CD4-positive, alpha-beta T cell treated with Interleukin-2 at 100 ng/mL for 4 hours (primary cell): ENCODE measurements at regions not wholly inside any gene's neighbourhood (a gene's known extent, or its start where the extent isn't known, plus 50 kb on each side); places are given as distances from the start of the nearest gene placed in this dataset.
"Not testable (repeated sequence)": the region's sequence is repeated elsewhere in the genome, so short reads cannot be mapped to it uniquely, and the experiment has no call there.

Experiments used
- DNase-seq: peaks from one replicate; pipeline ENCODE4 v3.0.0-alpha.2; 2020; ENCODE audit warnings: low spot score

- no peak for DNase-seq
Observed at GRCh38 chr2:145591109-145591809, 1071.3 kb upstream of the ZEB2 start.

- no peak for DNase-seq
Observed at GRCh38 chr2:145587922-145588321, 1068.0 kb upstream of the ZEB2 start.

DNA sequence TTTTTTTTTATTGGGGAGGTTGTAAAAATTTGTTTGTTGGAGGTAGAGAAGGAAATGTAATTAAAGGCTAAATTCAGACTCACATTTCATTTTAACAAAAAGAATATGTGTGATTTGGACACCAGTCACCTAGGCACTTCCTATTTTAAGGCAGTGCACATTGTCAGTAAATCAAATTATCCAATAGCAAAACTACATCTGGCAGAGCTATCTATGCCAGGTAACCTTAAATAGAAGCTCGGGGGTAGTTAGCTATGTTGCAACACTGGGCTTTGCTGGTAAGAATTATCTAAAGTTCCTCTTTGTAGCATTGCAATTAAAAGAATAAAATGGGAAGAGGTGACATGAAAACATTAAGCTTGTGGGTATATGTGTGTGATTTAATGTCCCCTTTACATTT is 1064.4 kb upstream of the ZEB2 start:
- no peak for DNase-seq

GRCh38 chr2:145573608-145574007 is 1053.7 kb upstream of the ZEB2 start:
- DNase-seq: no peak

- DNase-seq: no peak
Observed at GRCh38 chr2:145572238-145572637, 1052.3 kb upstream of the ZEB2 start.

DNA sequence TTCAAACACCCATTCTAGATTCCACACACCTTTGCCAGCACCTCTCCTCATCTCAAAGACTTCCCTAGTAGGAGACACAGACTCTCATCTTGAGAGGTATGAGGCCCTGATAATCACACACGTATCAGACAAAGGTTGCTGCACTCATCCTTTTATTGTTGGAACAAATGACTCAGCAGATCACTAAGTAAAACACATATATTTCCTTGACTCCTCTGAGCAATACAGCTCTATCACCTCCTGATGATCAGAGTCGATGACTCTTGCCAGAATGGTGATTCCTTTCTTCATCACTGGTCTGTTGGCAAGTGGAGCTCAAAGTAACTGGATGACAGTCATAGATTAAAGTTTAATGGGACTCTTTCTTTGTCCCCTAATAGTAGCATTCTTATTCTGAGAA is 1049.2 kb upstream of the ZEB2 start:
- no peak for DNase-seq

DNA sequence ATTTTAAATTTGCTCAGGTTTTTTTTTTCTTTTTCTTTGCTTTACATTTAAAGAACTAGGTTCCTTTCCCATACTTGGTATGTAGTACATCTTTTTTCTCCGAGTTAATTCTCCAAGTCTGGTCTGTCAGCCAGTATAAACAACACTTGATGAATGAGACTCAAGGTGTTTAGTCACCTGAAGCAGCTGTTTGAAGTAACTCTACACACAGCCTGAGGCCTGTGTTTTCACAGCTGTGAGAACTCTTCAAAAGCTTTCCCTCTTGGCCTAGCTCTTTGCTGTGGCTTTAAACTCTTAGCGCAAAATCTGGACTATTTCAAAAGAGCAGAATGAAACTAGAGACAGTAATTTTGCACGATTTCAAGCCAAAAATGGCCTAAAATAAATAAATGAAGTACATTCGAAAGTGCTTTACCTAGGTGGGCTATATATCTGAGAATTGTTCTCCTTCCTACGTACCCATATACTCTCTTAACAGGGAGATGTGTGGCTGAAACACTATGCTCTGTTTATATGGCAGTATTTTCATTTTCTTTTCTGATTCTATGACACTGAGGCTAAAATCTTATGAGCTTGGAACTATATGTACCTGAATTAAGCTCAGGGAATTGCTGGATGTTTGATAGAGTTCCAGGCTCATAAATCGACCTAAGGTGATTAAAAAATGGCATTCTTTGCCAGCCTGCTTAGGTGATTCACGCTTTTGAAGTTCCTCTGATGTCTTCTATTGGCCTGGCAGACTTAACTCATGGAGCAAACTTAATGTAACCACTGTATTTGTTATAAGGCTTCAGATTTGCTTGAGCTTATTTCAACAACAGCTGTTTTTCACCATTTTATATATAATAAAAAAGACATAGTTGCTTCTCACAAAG is 1044.1 kb upstream of the ZEB2 start:
- no peak for DNase-seq

DNA sequence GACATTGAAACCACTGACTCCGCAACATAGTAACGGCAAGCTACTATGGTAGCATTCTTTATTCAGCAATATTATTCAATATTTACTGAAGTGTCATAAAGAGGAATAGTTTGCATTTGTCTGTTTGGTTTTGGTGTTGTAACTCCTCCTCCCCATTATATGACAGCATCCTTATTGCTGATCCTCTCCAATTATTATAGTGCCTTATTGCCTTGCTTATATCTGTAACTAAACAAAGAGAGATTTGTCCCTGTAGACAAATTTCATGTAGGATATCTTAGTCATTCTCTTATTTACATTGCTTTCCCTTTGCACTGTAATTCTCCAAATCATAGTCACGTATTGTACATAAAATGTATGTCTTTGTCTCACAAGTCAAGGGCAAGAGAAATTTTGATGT is 1041.2 kb upstream of the ZEB2 start:
- no peak for DNase-seq

DNA sequence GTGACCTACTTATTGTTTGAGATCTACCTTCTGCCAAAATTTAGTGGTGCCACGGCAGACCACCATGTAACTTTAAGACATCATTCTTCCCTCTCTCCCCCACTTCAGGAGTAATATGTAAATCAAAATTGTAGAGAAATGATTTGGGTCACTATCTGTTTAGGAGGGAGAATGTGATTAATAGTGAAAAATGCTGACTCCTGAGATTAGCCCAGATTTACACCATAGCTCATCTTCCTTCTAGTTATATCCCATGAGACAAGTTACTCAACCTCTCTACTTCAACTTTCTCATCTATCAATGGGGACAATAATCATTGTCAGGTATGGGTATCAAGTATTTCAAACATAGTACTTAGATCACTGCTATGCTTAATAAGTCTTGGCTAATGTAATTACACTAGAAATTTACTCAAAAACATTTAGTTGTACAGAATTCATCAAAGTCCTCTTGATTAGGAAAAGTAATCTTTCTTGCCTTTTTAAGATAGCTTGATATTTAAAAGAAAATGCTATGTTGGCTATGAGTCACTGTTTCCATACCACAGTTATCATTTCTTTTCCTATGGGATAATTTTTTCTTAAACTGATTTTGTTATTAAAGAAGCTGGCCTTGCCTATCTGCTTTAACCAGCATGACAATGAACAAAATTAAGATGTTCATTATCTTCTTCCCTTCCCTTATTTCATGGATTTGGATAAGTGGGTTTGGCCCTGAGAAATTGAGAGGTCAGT is 1038.9 kb upstream of the ZEB2 start:
- no peak for DNase-seq

DNA sequence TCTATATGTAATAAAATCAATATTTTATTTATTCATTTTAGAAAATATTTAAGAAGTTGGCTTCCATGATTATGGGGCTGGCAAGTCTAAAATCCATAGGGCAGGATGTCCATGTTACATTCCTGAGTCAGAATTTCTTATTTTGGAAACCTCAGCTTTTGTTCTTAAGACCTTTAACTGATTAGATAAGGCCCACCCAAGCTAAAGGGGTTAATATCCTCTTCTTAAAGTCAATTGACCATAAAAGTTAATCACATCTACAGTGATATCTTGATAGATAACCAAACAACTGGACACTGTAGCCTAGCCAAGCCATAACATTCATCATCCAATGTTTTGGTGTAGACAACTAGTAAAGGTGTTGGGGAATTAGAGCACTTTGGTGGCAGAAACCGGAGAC is 1035.4 kb upstream of the ZEB2 start:
- DNase-seq: no peak

- no peak for DNase-seq
Observed at GRCh38 chr2:145551686-145552085, 1031.8 kb upstream of the ZEB2 start.

DNA sequence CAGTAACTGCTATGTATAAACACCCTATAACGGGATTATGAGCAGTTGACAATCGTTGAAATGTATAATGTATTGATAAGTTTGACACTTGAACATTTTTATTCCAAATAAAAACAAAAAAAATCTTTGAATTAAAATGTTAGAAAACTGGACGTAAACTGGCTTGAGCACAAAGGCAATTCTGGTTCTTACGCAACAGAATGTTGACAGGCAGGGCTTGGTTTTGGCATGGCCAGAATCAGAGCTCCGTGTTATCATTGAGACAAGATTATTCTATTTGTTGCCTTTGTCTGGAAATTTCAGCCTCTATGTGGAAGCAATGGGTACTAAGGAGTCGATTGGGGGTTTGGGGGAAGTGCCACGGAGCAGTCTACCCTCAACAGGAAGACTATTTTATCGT is 1028.6 kb upstream of the ZEB2 start:
- DNase-seq: no peak

DNA sequence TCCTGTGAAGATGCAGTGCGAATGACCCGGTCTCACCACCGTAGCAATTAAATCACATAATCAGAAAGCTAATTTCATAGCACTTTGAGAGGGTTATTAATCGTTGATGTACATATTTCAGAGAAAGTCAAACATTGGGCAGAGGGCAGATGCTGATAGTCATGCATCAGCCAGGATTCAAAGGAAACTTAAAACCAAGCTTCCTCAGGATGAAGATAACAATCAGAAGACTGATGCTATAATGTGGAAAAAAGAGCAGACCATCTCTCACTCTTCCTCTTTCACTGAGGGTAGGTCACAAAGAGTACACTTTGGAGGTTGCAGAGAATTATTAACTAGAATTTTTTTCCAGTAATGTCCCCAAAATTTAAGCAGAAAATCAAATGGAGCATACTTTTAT is 1027.7 kb upstream of the ZEB2 start:
- no peak for DNase-seq

DNA sequence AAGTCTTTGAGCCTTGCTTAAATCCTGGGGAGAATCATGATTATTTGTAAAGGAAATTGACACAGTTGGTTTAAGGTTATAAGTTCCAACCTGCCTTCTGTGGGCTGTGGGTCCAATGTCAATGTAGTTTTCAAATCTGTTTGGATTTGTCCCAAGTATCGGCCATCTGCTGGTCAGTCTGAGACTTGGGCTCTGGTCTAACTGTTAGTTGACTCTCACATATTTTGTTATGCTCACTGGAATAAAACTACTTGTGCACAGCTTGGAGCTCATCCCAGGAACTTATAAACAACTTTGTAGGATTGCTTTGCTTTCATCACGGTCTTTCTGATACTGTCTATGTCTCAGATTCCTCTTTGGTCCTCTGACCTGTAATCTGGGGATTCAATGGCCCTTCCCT is 1026.2 kb upstream of the ZEB2 start:
- no peak for DNase-seq

GRCh38 chr2:145543856-145544255 is 1023.9 kb upstream of the ZEB2 start:
- DNase-seq: no peak

GRCh38 chr2:145543155-145543554 is 1023.2 kb upstream of the ZEB2 start:
- DNase-seq: no peak

DNA sequence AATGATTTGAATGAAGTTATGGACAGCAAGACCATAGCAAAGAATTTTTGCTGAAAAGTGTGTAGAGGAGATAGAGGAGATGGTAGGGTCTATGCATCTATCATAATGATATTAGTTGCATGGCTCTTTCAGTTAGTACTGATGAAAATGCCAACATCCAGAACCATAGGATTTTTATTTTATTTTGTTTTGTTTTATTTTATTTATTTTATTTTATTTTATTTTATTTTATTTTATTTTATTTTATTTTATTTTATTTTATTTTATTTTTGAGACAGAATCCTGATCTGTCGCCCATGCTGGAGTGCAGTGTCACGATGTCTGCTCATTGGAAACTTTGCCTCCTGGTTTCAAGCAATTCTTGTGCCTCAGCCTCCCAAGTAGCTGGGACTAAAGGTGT is 1021.1 kb upstream of the ZEB2 start:
- DNase-seq: no peak

DNA sequence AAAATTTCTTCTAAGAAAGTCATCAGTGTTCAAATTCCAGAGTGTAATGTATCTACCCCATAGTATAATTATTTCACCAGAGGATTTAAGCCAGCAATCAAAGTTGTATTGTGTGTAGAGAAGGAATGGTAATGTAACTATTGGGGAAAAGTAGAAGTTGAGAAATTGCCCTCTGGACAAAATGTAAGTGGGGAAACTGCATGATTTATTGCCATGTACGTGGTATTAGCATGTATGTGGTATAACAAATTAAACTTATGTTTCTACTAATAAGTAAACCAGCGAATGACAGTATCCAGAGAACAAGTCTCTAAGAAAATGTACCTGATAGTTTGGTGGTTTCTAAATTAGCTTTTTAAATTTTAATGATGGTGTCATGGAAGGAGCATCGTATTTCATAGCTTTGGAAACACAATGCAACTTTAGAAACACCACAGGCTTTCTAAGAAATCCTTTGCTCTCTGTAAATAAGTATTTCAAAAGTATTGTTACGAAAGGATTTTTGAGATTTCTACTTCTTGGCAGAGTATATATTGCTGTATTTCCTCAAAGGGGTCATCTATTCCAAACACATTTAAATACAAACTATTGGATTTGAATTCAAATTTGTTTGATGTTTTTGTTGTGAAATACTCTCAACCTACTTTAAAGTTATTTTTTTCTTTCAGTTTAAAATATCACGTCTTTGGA is 1018.9 kb upstream of the ZEB2 start:
- DNase-seq: no peak

- DNase-seq: no peak
Observed at GRCh38 chr2:145530653-145531052, 1010.7 kb upstream of the ZEB2 start.

DNA sequence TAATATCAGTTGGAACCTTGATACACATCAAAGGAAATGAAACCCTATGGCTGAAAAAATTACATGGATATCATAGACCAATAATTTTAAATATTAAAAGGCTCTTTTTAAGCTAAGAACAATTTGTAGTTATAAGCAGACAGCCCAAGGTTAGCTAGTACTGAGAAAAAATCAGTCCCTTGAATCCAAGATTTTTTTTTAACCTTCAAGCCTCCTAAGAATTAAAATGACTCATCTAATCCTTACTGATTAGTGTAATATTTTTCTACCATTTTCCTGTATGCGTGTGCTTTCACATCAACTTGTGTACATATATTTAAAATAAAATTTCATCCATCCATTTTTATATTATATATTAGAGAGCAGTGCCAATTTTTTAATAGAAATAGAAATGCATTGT is 1004.9 kb upstream of the ZEB2 start:
- no peak for DNase-seq

DNA sequence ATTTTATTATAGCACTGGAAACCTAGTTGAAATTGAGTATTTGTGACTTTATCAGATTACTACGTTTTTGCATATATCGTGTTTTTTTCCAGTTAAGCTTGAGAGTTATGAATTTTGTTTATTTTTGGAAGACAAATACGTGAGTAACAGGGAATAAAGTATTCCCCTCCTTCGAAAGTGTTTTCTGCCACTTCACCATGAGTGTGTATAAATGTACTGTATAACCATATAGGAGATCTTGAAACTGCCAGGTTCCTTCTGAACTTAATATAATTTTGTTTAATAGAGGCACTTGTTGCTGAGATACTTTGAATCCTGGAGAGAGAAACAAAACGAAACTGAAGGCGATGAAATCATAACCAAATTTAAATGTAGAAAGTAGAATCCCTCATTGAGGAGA is 1004.4 kb upstream of the ZEB2 start:
- DNase-seq: no peak

- DNase-seq: not testable (repeated sequence)
Observed at GRCh38 chr2:145519254-145519653, 999.3 kb upstream of the ZEB2 start.
